Upper lobe of left lung (tissue), 6 donors: ENCODE measurements at regions not wholly inside any gene's neighbourhood (a gene's known extent, or its start where the extent isn't known, plus 50 kb on each side); places are given as distances from the start of the nearest gene placed in this dataset.

Experiments used
- ATAC-seq, 2 donors: fragments of 200-7000 bp; cut with Tn5 transposase; one replicate each; pipeline ENCODE4 v1.9.1; 2022; ENCODE audit warnings: mild to moderate bottlenecking in 2 of 2, moderate library complexity in 2 of 2; ENCODE audit not compliant: low FRiP score in 2 of 2
- DNase-seq, 2 donors: peaks; one replicate each; pipeline ENCODE4 v3.0.0-alpha.2; 2019 to 2020
- H3K27ac ChIP-seq, 4 donors: fragments of 200-600 bp; sonication (generic); one replicate each; pipeline ENCODE4 v1.5.1; 2016 to 2019
- H3K27me3 ChIP-seq, 4 donors: fragments of 200-600 bp; sonication (generic); one replicate each; pipeline ENCODE4 v1.5.1; 2017 to 2019
- H3K36me3 ChIP-seq, 4 donors: fragments of 200-600 bp; sonication (generic); one replicate each; pipeline ENCODE4 v1.5.1; 2016 to 2019
- H3K4me1 ChIP-seq, 4 donors: fragments of 200-600 bp; sonication (generic); one replicate each; pipeline ENCODE4 v1.5.1; 2018 to 2019
- H3K4me3 ChIP-seq, 4 donors: fragments of 200-600 bp; sonication (generic); one replicate each; pipeline ENCODE4 v1.5.1; 2017 to 2019; ENCODE audit warnings: mild to moderate bottlenecking in 2 of 4, moderate library complexity in 1 of 4
- H3K9me3 ChIP-seq, 4 donors: fragments of 200-600 bp; sonication (generic); one replicate each; pipeline ENCODE4 v1.5.1; 2018 to 2019
- EP300 ChIP-seq, 4 donors: sonication (generic); formaldehyde crosslinking; IDR thresholded peaks; one replicate each; pipeline ENCODE4 v1.5.1; 2017; ENCODE audit warnings: antibody characterized with exemption in 4 of 4, control low read depth in 2 of 4
- POLR2A ChIP-seq, 4 donors: fragments of 450-650 bp; IDR thresholded peaks; one replicate each; pipeline ENCODE4 v1.5.1; 2016 to 2017; ENCODE audit warnings: antibody characterized with exemption in 4 of 4, mild to moderate bottlenecking in 2 of 4
- POLR2AphosphoS5 ChIP-seq, 2 donors: sonication (generic); formaldehyde crosslinking; IDR thresholded peaks; one replicate each; pipeline ENCODE4 v1.5.1; 2017; ENCODE audit warnings: antibody characterized with exemption in 2 of 2
- WGBS, 2 donors: methylation state at CpG; one replicate each; pipeline ENCODE4 v1.1.5; 2017 to 2018; 5-methylcytosine and 5-hydroxymethylcytosine counted together
- TF ChIP-seq, protein P1 (sequence below), 6 experiments: fragments of 450-650 bp in 4 of 6; fragments of 200-600 bp in 2 of 6; sonication (generic) in 2 of 6; IDR thresholded peaks; one replicate each; pipeline ENCODE4 v1.5.1; 2016 to 2019; ENCODE audit warnings: antibody characterized with exemption in 6 of 6
- donor health status: DM: no; HTN: no; CAD: no; lungs with moderate emphysema.
- donor health status: DM: no; HTN: yes; CAD: no; lungs with severe emphysema.

DNA sequence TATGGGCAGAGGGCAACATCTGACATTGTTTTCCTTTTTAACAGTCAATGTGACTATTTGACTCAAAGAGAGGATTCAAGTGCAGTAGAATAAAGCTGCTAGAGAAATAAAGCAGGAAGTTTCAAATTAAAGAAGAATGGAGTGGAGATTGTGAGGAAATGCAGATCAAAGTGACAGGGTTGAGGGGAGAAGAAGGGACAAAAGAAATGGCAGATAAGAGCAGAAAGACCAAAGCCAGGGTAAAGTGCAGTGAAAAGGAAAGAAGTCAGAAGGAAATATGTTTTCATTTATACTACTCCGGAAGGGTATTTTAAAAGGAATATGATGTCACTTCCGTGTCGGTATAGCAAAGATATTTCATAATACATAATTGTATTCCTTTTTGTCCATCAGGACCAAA lies 297.5 kb upstream of the CRIM1 start:
- 34 to 35% methylated on average over 3 of the region's 3 CpGs for WGBS, 2 donors

GRCh38 chr2:36052819-36053218 lies 302.8 kb upstream of the CRIM1 start:
- Histone ChIP-seq H3K9me3 (no peaks in the 10 kb centered on the region), H3K4me3 (no peak overlapping the region), H3K27me3 (no peaks in the 10 kb centered on the region), H3K4me1 (no peaks in the 10 kb centered on the region), H3K27ac (no peak overlapping the region), H3K36me3 (no peaks in the 10 kb centered on the region)
- TF ChIP-seq POLR2A (IDR thresholded peaks at IDR 0.05) (no peak), EP300 (IDR thresholded peaks at IDR 0.05) (no peak), POLR2AphosphoS5 (IDR thresholded peaks at IDR 0.05) (no peak)
- TF ChIP-seq, protein P1, sequence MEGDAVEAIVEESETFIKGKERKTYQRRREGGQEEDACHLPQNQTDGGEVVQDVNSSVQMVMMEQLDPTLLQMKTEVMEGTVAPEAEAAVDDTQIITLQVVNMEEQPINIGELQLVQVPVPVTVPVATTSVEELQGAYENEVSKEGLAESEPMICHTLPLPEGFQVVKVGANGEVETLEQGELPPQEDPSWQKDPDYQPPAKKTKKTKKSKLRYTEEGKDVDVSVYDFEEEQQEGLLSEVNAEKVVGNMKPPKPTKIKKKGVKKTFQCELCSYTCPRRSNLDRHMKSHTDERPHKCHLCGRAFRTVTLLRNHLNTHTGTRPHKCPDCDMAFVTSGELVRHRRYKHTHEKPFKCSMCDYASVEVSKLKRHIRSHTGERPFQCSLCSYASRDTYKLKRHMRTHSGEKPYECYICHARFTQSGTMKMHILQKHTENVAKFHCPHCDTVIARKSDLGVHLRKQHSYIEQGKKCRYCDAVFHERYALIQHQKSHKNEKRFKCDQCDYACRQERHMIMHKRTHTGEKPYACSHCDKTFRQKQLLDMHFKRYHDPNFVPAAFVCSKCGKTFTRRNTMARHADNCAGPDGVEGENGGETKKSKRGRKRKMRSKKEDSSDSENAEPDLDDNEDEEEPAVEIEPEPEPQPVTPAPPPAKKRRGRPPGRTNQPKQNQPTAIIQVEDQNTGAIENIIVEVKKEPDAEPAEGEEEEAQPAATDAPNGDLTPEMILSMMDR (IDR thresholded peaks at IDR 0.05) = no peak
- 73 to 89% methylated on average over 1 of the region's 1 CpG for WGBS, 2 donors
- ATAC-seq (no peak), DNase-seq (no peak)

More for the DNA sequence above, 297.5 kb upstream of the CRIM1 start:
- TF ChIP-seq POLR2AphosphoS5 (IDR thresholded peaks at IDR 0.05) = no peak
- TF ChIP-seq EP300 (IDR thresholded peaks at IDR 0.05) = no peak
- TF ChIP-seq, protein P1 (IDR thresholded peaks at IDR 0.05) = no peak
- no peak for TF ChIP-seq POLR2A (IDR thresholded peaks at IDR 0.05)
- no peak for DNase-seq
- Histone ChIP-seq H3K4me3 (no peak overlapping the region), H3K4me1 (peaks cover 0 to 5% (median 0%) of the 10 kb centered on the region in 4 donors), H3K9me3 (no peaks in the 10 kb centered on the region), H3K27ac (no peak overlapping the region), H3K27me3 (no peaks in the 10 kb centered on the region), H3K36me3 (no peaks in the 10 kb centered on the region)
- no peak for ATAC-seq

GRCh38 chr2:36044411-36044810 lies 311.2 kb upstream of the CRIM1 start:
- ATAC-seq = no peak
- WGBS, 2 donors = 91 to 92% methylated on average over 4 of the region's 4 CpGs
- H3K36me3 ChIP-seq = no peaks in the 10 kb centered on the region

GRCh38 chr2:36035137-36035536 lies 320.4 kb upstream of the CRIM1 start:
- Histone ChIP-seq H3K4me1 (no peaks in the 10 kb centered on the region), H3K4me3 (no peak overlapping the region), H3K27me3 (no peaks in the 10 kb centered on the region), H3K36me3 (no peaks in the 10 kb centered on the region), H3K27ac (no peak overlapping the region), H3K9me3 (no peaks in the 10 kb centered on the region)
- WGBS, 2 donors = 86 to 87% methylated on average over 3 of the region's 3 CpGs
- ATAC-seq (no peak), DNase-seq (no peak)
- TF ChIP-seq POLR2A (IDR thresholded peaks at IDR 0.05) = no peak
- TF ChIP-seq EP300 (IDR thresholded peaks at IDR 0.05) = no peak
- TF ChIP-seq POLR2AphosphoS5 (IDR thresholded peaks at IDR 0.05) = no peak

More at GRCh38 chr2:36044411-36044810, 311.2 kb upstream of the CRIM1 start:
- no peak overlapping the region for H3K27ac ChIP-seq
- no peaks in the 10 kb centered on the region for H3K9me3 ChIP-seq
- H3K4me3 ChIP-seq = no peak overlapping the region
- no peaks in the 10 kb centered on the region for H3K27me3 ChIP-seq
- no peaks in the 10 kb centered on the region for H3K4me1 ChIP-seq
- TF ChIP-seq, protein P1 (IDR thresholded peaks at IDR 0.05) = no peak
- no peak for TF ChIP-seq POLR2A (IDR thresholded peaks at IDR 0.05)
- TF ChIP-seq EP300 (IDR thresholded peaks at IDR 0.05) = no peak
- no peak for TF ChIP-seq POLR2AphosphoS5 (IDR thresholded peaks at IDR 0.05)
- no peak for DNase-seq

GRCh38 chr2:36032046-36032445 lies 323.5 kb upstream of the CRIM1 start:
- Histone ChIP-seq H3K36me3 (no peaks in the 10 kb centered on the region), H3K27ac (no peak overlapping the region), H3K27me3 (no peaks in the 10 kb centered on the region), H3K4me1 (no peaks in the 10 kb centered on the region), H3K4me3 (no peak overlapping the region), H3K9me3 (no peaks in the 10 kb centered on the region)
- no peak for DNase-seq
- WGBS, 2 donors = 57 to 81% methylated on average over 3 of the region's 3 CpGs
- no peak for ATAC-seq
- TF ChIP-seq EP300 (IDR thresholded peaks at IDR 0.05) (no peak), POLR2AphosphoS5 (IDR thresholded peaks at IDR 0.05) (no peak), POLR2A (IDR thresholded peaks at IDR 0.05) (no peak)
- TF ChIP-seq, protein P1 (IDR thresholded peaks at IDR 0.05) = no peak
